Caco-2 (cell line): ENCODE measurements at regions not wholly inside any gene's neighbourhood (a gene's known extent, or its start where the extent isn't known, plus 50 kb on each side); places are given as distances from the start of the nearest gene placed in this dataset.

Source experiments
- BruUV-seq: library from RNA; stranded (reverse); fragments of 400-500 nt; replicated peaks from 2 replicates; lab custom pipeline; 2021; lab: Mats Ljungman, UMichigan
- CTCF ChIA-PET: fragments of 300-600 bp; sonication (Branson Sonifier 250); formaldehyde crosslinking; loops from one replicate; lab custom pipeline; 2022; ENCODE audit warnings: antibody characterized with exemption; lab: Charles Lee
- POLR2A ChIA-PET: fragments of 300-600 bp; sonication (Branson Sonifier 250); formaldehyde crosslinking; loops from one replicate; lab custom pipeline; 2022; ENCODE audit warnings: antibody characterized with exemption; lab: Charles Lee
- DNase-seq, 2 experiments: peaks; one replicate each; pipeline versions ENCODE4 v3.0.0 to v3.0.0-alpha.2; 2020 to 2022
- H3K27me3 ChIP-seq: replicated peaks from 2 replicates; pipeline ENCODE4 v1.6.0; 2011; ENCODE audit warnings: low read length; ENCODE audit not compliant: control insufficient read depth, insufficient read depth
- H3K36me3 ChIP-seq: 2 replicates; pipeline ENCODE4 v1.5.1; 2011; ENCODE audit warnings: low read length; ENCODE audit not compliant: control insufficient read depth, insufficient read depth
- H3K4me1 ChIP-seq: fragments of 250-450 bp; sonication (Bioruptor Pico); 2 replicates; pipeline ENCODE4 v1.5.1; 2020; ENCODE audit warnings: mild to moderate bottlenecking
- H3K4me3 ChIP-seq: 2 replicates; pipeline ENCODE4 v1.5.1; 2011; ENCODE audit warnings: low read depth, mild to moderate bottlenecking, control low read depth, low read length
- H3K9me3 ChIP-seq: fragments of 250-450 bp; sonication (Bioruptor Pico); 2 replicates; pipeline ENCODE4 v1.5.1; 2020; ENCODE audit warnings: mild to moderate bottlenecking, moderate library complexity
- H3K27ac Mint-ChIP-seq: one replicate; pipeline ENCODE4 v1.8.0; 2022; ENCODE audit warnings: mixed read lengths; ENCODE audit not compliant: unreplicated experiment
- H3K27me3 Mint-ChIP-seq: one replicate; pipeline ENCODE4 v1.8.0; 2022; ENCODE audit warnings: mixed read lengths; ENCODE audit not compliant: insufficient read depth, unreplicated experiment
- H3K36me3 Mint-ChIP-seq: one replicate; pipeline ENCODE4 v1.8.0; 2022; ENCODE audit warnings: mild to moderate bottlenecking, mixed read lengths; ENCODE audit not compliant: insufficient read depth, unreplicated experiment
- H3K4me1 Mint-ChIP-seq: one replicate; pipeline ENCODE4 v1.8.0; 2022; ENCODE audit warnings: low read depth, mixed read lengths; ENCODE audit not compliant: unreplicated experiment
- H3K4me3 Mint-ChIP-seq: one replicate; pipeline ENCODE4 v1.8.0; 2022; ENCODE audit warnings: mild to moderate bottlenecking, moderate library complexity, mixed read lengths; ENCODE audit not compliant: unreplicated experiment
- H3K9me3 Mint-ChIP-seq: one replicate; pipeline ENCODE4 v1.8.0; 2022; ENCODE audit warnings: mixed read lengths; ENCODE audit not compliant: unreplicated experiment
- intact Hi-C: fragments of 100-400 bp; cut with micrococcal nuclease; formaldehyde crosslinking; loops from one replicate; pipeline ENCODE4 v1.10.0; 2022; ENCODE audit not compliant: unreplicated experiment
- TF ChIP-seq, protein P1 (sequence below), 2 experiments: fragments of 200-600 bp in 1 of 2; IDR thresholded peaks; 1 replicate in 1 of 2; 2 replicates in 1 of 2; pipeline versions ENCODE4 v1.5.1 to v1.8.0; 2011 to 2022; ENCODE audit warnings: antibody characterized with exemption in 1 of 2, control low read depth in 1 of 2, inconsistent platforms in 1 of 2, low read depth in 1 of 2, low read length in 1 of 2, mild to moderate bottlenecking in 1 of 2, moderate library complexity in 1 of 2; ENCODE audit not compliant: insufficient read depth in 1 of 2, severe bottlenecking in 1 of 2, unreplicated experiment in 1 of 2

DNA sequence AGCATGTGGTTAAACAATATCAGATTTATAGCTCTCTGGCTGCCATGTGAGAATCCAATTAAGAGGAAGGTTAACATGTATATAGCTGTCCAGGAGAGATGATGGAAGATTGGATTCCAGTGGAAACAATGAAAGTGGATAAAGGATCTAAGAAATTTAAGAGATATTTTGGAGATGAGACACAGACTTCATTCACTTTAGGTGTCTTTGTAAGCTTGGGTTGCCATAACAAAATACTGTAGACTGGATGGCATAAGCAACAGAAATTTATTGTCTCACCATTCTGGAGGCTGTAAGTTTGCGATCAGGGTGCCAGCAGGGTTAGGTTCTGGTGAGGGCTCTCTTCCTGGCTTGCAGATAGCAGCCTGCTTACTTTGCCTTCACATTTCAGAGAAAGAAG lies 155.9 kb upstream of the MYOCD start:
- Mint-ChIP-seq H3K4me1 (no peaks in the 10 kb centered on the region), H3K4me3 (no peak overlapping the region), H3K27me3 (no peaks in the 10 kb centered on the region), H3K9me3 (no peaks in the 10 kb centered on the region), H3K36me3 (no peaks in the 10 kb centered on the region), H3K27ac (no peak overlapping the region)
- Histone ChIP-seq H3K27me3 (no peaks in the 10 kb centered on the region), H3K36me3 (no peaks in the 10 kb centered on the region), H3K4me3 (no peak overlapping the region), H3K4me1 (no peaks in the 10 kb centered on the region), H3K9me3 (no peaks in the 10 kb centered on the region)
- BruUV-seq = no TSS peak
- ChIA-PET CTCF (no interaction called here), POLR2A (interaction anchor here (0.5 kb wide), 1 partner anchor 34 kb away, joined by 3 read pairs; no protein-coding TSS in a partner anchor)
- intact Hi-C loops = no loop called here
- TF ChIP-seq, protein P1, sequence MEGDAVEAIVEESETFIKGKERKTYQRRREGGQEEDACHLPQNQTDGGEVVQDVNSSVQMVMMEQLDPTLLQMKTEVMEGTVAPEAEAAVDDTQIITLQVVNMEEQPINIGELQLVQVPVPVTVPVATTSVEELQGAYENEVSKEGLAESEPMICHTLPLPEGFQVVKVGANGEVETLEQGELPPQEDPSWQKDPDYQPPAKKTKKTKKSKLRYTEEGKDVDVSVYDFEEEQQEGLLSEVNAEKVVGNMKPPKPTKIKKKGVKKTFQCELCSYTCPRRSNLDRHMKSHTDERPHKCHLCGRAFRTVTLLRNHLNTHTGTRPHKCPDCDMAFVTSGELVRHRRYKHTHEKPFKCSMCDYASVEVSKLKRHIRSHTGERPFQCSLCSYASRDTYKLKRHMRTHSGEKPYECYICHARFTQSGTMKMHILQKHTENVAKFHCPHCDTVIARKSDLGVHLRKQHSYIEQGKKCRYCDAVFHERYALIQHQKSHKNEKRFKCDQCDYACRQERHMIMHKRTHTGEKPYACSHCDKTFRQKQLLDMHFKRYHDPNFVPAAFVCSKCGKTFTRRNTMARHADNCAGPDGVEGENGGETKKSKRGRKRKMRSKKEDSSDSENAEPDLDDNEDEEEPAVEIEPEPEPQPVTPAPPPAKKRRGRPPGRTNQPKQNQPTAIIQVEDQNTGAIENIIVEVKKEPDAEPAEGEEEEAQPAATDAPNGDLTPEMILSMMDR (IDR thresholded peaks at IDR 0.05; ENCODE audit: insufficient read depth in 1 of 2, low read depth in 1 of 2, low read length in 1 of 2, severe bottlenecking in 1 of 2, unreplicated experiment in 1 of 2) = no peak
- DNase-seq = no peak

DNA sequence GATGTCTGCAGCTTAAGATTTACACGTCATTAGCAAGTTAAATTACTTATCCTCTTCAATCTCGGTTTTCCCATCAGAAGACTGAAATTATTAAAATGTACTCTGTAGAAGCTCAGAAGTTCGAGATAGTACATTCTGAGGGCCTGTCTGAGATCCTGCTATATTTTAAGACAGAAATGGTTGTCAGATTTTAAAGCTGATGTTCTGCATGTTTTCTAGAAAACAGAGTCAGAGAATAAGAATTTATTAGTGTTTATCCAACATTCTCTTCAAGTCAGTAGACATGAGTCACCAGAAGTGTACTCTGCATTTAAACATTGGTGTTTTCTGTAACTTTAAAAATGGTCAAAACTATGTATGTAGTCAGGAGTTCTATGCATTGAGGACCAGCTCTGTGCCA lies 155.2 kb upstream of the MYOCD start:
- no peaks in the 10 kb centered on the region for H3K9me3 Mint-ChIP-seq
- BruUV-seq = no TSS peak
- no peak overlapping the region for H3K4me3 ChIP-seq
- H3K36me3 Mint-ChIP-seq = no peaks in the 10 kb centered on the region
- no peaks in the 10 kb centered on the region for H3K4me1 ChIP-seq
- ChIA-PET POLR2A (interaction anchor here (0.5 kb wide), 1 partner anchor 33 kb away, joined by 3 read pairs; no protein-coding TSS in a partner anchor), CTCF (no interaction called here)
- H3K4me3 Mint-ChIP-seq = no peak overlapping the region
- H3K36me3 ChIP-seq = no peaks in the 10 kb centered on the region
- no peak for DNase-seq
- no peak overlapping the region for H3K27ac Mint-ChIP-seq
- H3K27me3 ChIP-seq = no peaks in the 10 kb centered on the region
- TF ChIP-seq, protein P1 (IDR thresholded peaks at IDR 0.05; ENCODE audit: insufficient read depth in 1 of 2, low read depth in 1 of 2, low read length in 1 of 2, severe bottlenecking in 1 of 2, unreplicated experiment in 1 of 2) = no peak
- intact Hi-C loops = no loop called here
- no peaks in the 10 kb centered on the region for H3K9me3 ChIP-seq
- no peaks in the 10 kb centered on the region for H3K4me1 Mint-ChIP-seq
- no peaks in the 10 kb centered on the region for H3K27me3 Mint-ChIP-seq

DNA sequence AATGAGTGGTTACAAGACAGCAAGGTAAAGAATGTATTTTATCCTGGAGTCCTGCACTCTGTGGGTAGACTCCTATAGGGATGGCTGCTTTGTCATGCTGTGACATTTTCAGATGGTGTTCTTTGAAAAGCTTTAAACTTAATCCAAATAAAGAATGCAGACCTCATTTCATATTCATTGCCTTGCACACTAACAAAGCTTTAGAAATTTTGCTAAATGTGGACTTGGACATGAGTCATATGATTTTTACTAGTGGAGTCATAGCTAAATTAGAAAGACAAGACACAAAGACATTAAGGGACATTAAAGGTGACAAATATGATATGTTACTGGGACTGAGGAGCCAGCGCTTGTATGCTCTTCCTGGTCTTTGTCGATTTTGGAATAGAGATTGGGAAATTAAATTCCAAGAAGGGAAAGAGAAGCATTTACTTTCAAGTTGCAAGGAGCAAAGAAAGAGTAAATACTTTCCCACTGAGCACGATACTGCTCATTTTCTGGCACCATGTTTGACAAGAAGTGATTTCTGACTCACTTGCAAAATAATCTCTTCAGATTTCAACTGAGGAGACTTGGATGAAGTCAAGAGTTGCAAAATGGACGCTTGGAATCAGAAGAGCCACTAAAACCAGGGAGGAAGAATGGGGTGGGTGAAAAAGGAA lies 152.9 kb upstream of the MYOCD start:
- TF ChIP-seq, protein P1 (IDR thresholded peaks at IDR 0.05; ENCODE audit: insufficient read depth in 1 of 2, low read depth in 1 of 2, low read length in 1 of 2, severe bottlenecking in 1 of 2, unreplicated experiment in 1 of 2) = no peak
- intact Hi-C loops = no loop called here
- H3K27me3 Mint-ChIP-seq = no peaks in the 10 kb centered on the region
- POLR2A ChIA-PET = no interaction called here
- H3K9me3 Mint-ChIP-seq = no peaks in the 10 kb centered on the region
- Histone ChIP-seq H3K27me3 (no peaks in the 10 kb centered on the region), H3K9me3 (no peaks in the 10 kb centered on the region), H3K36me3 (no peaks in the 10 kb centered on the region), H3K4me3 (no peak overlapping the region), H3K4me1 (no peaks in the 10 kb centered on the region)
- H3K4me3 Mint-ChIP-seq = no peak overlapping the region
- H3K36me3 Mint-ChIP-seq = no peaks in the 10 kb centered on the region
- DNase-seq = no peak
- no TSS peak for BruUV-seq
- no peak overlapping the region for H3K27ac Mint-ChIP-seq
- no peaks in the 10 kb centered on the region for H3K4me1 Mint-ChIP-seq
- CTCF ChIA-PET = no interaction called here
